Glutamatergic neuron (in vitro differentiated cells): ENCODE measurements at regions not wholly inside any gene's neighbourhood (a gene's known extent, or its start where the extent isn't known, plus 50 kb on each side); places are given as distances from the start of the nearest gene placed in this dataset.

Source experiments
- DNase-seq: peaks from one replicate; pipeline ENCODE4 v3.0.0; 2022
- H3K27ac Mint-ChIP-seq: one replicate; pipeline ENCODE4 v1.8.0; 2020; ENCODE audit warnings: mild to moderate bottlenecking, mixed read lengths, inconsistent platforms; ENCODE audit not compliant: unreplicated experiment
- H3K27me3 Mint-ChIP-seq: one replicate; pipeline ENCODE4 v1.8.0; 2020; ENCODE audit warnings: mild to moderate bottlenecking, moderate library complexity, mixed read lengths, inconsistent platforms; ENCODE audit not compliant: unreplicated experiment
- H3K36me3 Mint-ChIP-seq: one replicate; pipeline ENCODE4 v1.8.0; 2020; ENCODE audit warnings: mild to moderate bottlenecking, mixed read lengths, inconsistent platforms; ENCODE audit not compliant: unreplicated experiment
- H3K4me1 Mint-ChIP-seq: one replicate; pipeline ENCODE4 v1.8.0; 2020; ENCODE audit warnings: mild to moderate bottlenecking, low read depth, mixed read lengths, inconsistent platforms; ENCODE audit not compliant: unreplicated experiment
- H3K4me3 Mint-ChIP-seq: one replicate; pipeline ENCODE4 v1.8.0; 2020; ENCODE audit warnings: mild to moderate bottlenecking, mixed read lengths, inconsistent platforms; ENCODE audit not compliant: unreplicated experiment
- H3K9me3 Mint-ChIP-seq: one replicate; pipeline ENCODE4 v1.8.0; 2020; ENCODE audit warnings: mild to moderate bottlenecking, moderate library complexity, mixed read lengths, inconsistent platforms; ENCODE audit not compliant: unreplicated experiment
- CTCF ChIP-seq: fragments of 200-600 bp; sonication (generic); IDR thresholded peaks from one replicate; pipeline ENCODE4 v1.5.0; 2021; ENCODE audit not compliant: partially characterized antibody, unreplicated experiment

DNA sequence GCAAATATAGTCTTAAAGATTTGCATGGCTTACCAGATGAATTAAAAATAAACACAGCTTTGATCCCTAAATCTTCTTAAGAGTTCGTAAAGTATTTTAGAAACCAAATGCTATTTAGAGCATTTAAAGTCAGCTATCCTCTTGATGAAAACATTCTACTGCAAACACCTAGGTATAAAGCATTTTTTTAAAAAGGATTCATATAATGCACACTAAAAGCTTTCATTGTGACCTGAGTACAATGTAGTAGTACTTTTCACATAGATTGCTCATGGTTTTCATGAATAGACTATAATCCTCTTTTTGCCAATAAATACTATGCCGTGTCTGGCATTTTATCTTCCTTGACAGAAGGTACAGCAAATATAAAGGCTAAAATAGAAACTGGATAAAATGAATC lies 805.1 kb upstream of the INTU start:
- no peak for DNase-seq
- Mint-ChIP-seq H3K4me3 (no peak overlapping the region), H3K9me3 (peaks cover 6% of the 10 kb centered on the region), H3K27ac (no peak overlapping the region), H3K27me3 (no peaks in the 10 kb centered on the region), H3K4me1 (no peaks in the 10 kb centered on the region), H3K36me3 (no peaks in the 10 kb centered on the region)
- no peak for TF ChIP-seq CTCF

DNA sequence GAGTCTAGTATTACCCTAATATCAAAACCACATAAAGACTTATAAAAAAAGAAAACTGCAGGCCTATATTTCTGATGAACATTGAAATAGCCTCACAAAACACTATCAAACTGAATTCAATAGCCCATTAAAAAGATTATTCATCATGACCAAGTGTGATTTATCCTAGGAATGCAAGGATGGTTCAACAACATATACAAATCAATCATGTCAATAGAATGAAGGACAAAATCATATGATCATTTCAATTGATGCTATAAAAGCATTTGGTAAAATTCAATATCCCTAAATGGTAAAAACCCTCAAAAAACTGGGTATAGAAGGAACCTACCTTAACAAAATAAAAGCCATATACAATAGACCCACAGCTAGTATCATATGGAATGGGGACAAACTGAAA lies 797.9 kb upstream of the INTU start:
- peaks cover 6% of the 10 kb centered on the region for H3K9me3 Mint-ChIP-seq
- no peak for DNase-seq
- H3K27ac Mint-ChIP-seq, result no peak overlapping the region
- no peak overlapping the region for H3K4me3 Mint-ChIP-seq
- no peak for TF ChIP-seq CTCF
- no peaks in the 10 kb centered on the region for H3K4me1 Mint-ChIP-seq
- H3K36me3 Mint-ChIP-seq, result no peaks in the 10 kb centered on the region
- H3K27me3 Mint-ChIP-seq, result peaks cover under 1% of the 10 kb centered on the region

- no peak overlapping the region for H3K27ac Mint-ChIP-seq
- H3K9me3 Mint-ChIP-seq, result no peaks in the 10 kb centered on the region
- no peaks in the 10 kb centered on the region for H3K36me3 Mint-ChIP-seq
- no peak for DNase-seq
- TF ChIP-seq CTCF, result no peak
- no peak overlapping the region for H3K4me3 Mint-ChIP-seq
- peaks cover 2% of the 10 kb centered on the region for H3K27me3 Mint-ChIP-seq
- H3K4me1 Mint-ChIP-seq, result no peaks in the 10 kb centered on the region
Measured at GRCh38 chr4:126838941-126839679, 793.6 kb upstream of the INTU start.

DNA sequence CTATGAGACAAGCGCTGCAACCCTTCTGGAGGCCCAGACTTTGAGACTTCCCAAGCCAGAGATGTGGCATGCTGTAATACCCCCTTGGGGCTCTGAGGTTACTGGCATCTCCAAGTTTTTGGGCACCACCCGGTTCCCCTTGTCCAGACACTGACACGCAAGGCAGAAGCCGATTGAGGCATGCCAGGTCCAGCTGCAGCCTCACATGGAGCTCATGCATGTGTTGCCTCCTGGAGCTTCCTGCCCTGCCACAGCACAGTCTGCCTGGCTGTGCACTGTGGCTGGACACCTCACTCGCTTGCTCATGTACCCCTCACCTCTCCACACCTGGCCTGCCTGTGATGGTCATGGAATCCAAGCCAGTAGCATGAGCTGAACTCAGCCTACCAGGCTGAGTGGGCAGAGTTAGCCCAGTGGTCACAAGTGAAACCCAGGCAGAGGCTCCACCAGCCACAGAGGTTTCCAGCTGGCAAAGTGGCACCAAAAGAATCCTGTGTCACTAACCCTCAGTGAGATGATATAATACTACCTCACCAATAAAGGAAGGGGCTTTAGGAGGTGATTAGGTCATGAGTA lies 789.2 kb upstream of the INTU start:
- TF ChIP-seq CTCF, result no peak
- no peaks in the 10 kb centered on the region for H3K4me1 Mint-ChIP-seq
- H3K9me3 Mint-ChIP-seq, result no peaks in the 10 kb centered on the region
- no peak overlapping the region for H3K27ac Mint-ChIP-seq
- H3K36me3 Mint-ChIP-seq, result no peaks in the 10 kb centered on the region
- DNase-seq, result no peak
- H3K4me3 Mint-ChIP-seq, result no peak overlapping the region
- H3K27me3 Mint-ChIP-seq, result peaks cover 5% of the 10 kb centered on the region

GRCh38 chr4:126850286-126850685 lies 782.5 kb upstream of the INTU start:
- Mint-ChIP-seq H3K27me3 (peaks cover 1% of the 10 kb centered on the region), H3K4me3 (no peak overlapping the region), H3K9me3 (no peaks in the 10 kb centered on the region), H3K36me3 (no peaks in the 10 kb centered on the region), H3K4me1 (no peaks in the 10 kb centered on the region), H3K27ac (no peak overlapping the region)
- TF ChIP-seq CTCF, result no peak
- DNase-seq, result no peak
